IMR-90 (cell line): ENCODE measurements at regions not wholly inside any gene's neighbourhood (a gene's known extent, or its start where the extent isn't known, plus 50 kb on each side); places are given as distances from the start of the nearest gene placed in this dataset.

ENCODE experiments used
- ATAC-seq: fragments of 200-7000 bp; cut with Tn5 transposase; 2 replicates; pipeline ENCODE4 v1.9.1; 2020; ENCODE audit warnings: low read depth, mild to moderate bottlenecking, moderate library complexity
- BruUV-seq: library from RNA; stranded (reverse); fragments of 400-500 nt; replicated peaks from 2 replicates; lab custom pipeline; 2021; lab: Mats Ljungman, UMichigan
- CTCF ChIA-PET: fragments of 300-600 bp; formaldehyde crosslinking; extraction: SDS; loops from one replicate; lab custom pipeline; 2021; ENCODE audit warnings: antibody characterized with exemption; lab: Yijun Ruan, JAX
- POLR2A ChIA-PET: fragments of 300-600 bp; sonication (Branson Sonifier 250); formaldehyde crosslinking; loops from one replicate; lab custom pipeline; 2022; ENCODE audit warnings: antibody characterized with exemption; ENCODE audit not compliant: unreplicated experiment; lab: Charles Lee
- DNase-seq: peaks from one replicate; pipeline ENCODE4 v3.0.0; 2013
- H2AFZ ChIP-seq: replicated peaks from 2 replicates; pipeline ENCODE3; 2013; ENCODE audit warnings: low read length, mild to moderate bottlenecking; ENCODE audit not compliant: poor library complexity
- H2AK5ac ChIP-seq: 2 replicates; pipeline ENCODE4 v1.6.1; 2013; ENCODE audit warnings: low read depth, low read length, inconsistent platforms
- H2AK9ac ChIP-seq: replicated peaks from 2 replicates; pipeline ENCODE3; 2013; ENCODE audit warnings: mild to moderate bottlenecking, low read depth, low read length, moderate library complexity; ENCODE audit not compliant: poor library complexity
- H2BK120ac ChIP-seq: 2 replicates; pipeline ENCODE4 v1.6.1; 2013; ENCODE audit warnings: low read depth, low read length, inconsistent platforms
- H2BK15ac ChIP-seq: 3 replicates; pipeline ENCODE4 v1.6.1; 2013; ENCODE audit warnings: low read depth, low read length, inconsistent platforms
- H2BK20ac ChIP-seq: 2 replicates; pipeline ENCODE4 v1.6.1; 2013; ENCODE audit warnings: low read depth, mild to moderate bottlenecking, inconsistent platforms, low read length, moderate library complexity
- H2BK5ac ChIP-seq: 2 replicates; pipeline ENCODE4 v1.6.1; 2013; ENCODE audit warnings: mild to moderate bottlenecking, low read depth, low read length, inconsistent platforms; ENCODE audit not compliant: poor library complexity, severe bottlenecking
- H3K14ac ChIP-seq: replicated peaks from 2 replicates; pipeline ENCODE4 v1.6.1; 2013; ENCODE audit warnings: low read depth, low read length, inconsistent platforms
- H3K18ac ChIP-seq: 2 replicates; pipeline ENCODE4 v1.6.1; 2013; ENCODE audit warnings: low read depth, low read length, control low read depth
- H3K23ac ChIP-seq: 2 replicates; pipeline ENCODE4 v1.6.1; 2013; ENCODE audit warnings: low read depth, low read length, inconsistent platforms
- H3K27ac ChIP-seq: 2 replicates; pipeline ENCODE4 v1.5.1; 2013; ENCODE audit warnings: mild to moderate bottlenecking, control low read depth, low read length; ENCODE audit not compliant: insufficient read depth
- H3K27me3 ChIP-seq: 2 replicates; pipeline ENCODE4 v1.6.1; 2013; ENCODE audit warnings: low read length; ENCODE audit not compliant: control insufficient read depth, insufficient read depth
- H3K36me3 ChIP-seq: 2 replicates; pipeline ENCODE4 v1.6.1; 2013; ENCODE audit warnings: low read length, mixed read lengths; ENCODE audit not compliant: control insufficient read depth, insufficient read depth
- H3K4ac ChIP-seq: 2 replicates; pipeline ENCODE4 v1.6.1; 2013; ENCODE audit warnings: low read depth, low read length, inconsistent platforms
- H3K4me1 ChIP-seq: 2 replicates; pipeline ENCODE4 v1.6.1; 2013; ENCODE audit warnings: low read length, mixed read lengths; ENCODE audit not compliant: control insufficient read depth, insufficient read depth
- H3K4me2 ChIP-seq: 2 replicates; pipeline ENCODE4 v1.6.1; 2013; ENCODE audit warnings: low read depth, mild to moderate bottlenecking, control low read depth, low read length, moderate library complexity
- H3K4me3 ChIP-seq: 2 replicates; pipeline ENCODE4 v1.5.1; 2013; ENCODE audit warnings: low read depth, mild to moderate bottlenecking, control low read depth, low read length, moderate library complexity; ENCODE audit not compliant: insufficient read depth
- H3K56ac ChIP-seq: 2 replicates; pipeline ENCODE4 v1.6.1; 2013; ENCODE audit warnings: low read length, inconsistent platforms; ENCODE audit not compliant: insufficient read depth; ENCODE audit errors: extremely low read depth
- H3K79me1 ChIP-seq, 2 experiments: 2 replicates each; pipeline ENCODE4 v1.6.1; 2013; ENCODE audit warnings: low read length in 2 of 2, inconsistent platforms in 1 of 2, low read depth in 1 of 2
- H3K9ac ChIP-seq: 2 replicates; pipeline ENCODE4 v1.6.1; 2013; ENCODE audit warnings: low read depth, low read length, control low read depth
- H3K9me1 ChIP-seq: 2 replicates; pipeline ENCODE4 v1.6.1; 2013; ENCODE audit warnings: low read length, inconsistent platforms; ENCODE audit not compliant: insufficient read depth
- H3K9me3 ChIP-seq: 2 replicates; pipeline ENCODE4 v1.6.1; 2013; ENCODE audit warnings: low read length; ENCODE audit not compliant: control insufficient read depth, insufficient read depth
- H4K20me1 ChIP-seq: 2 replicates; pipeline ENCODE4 v1.6.1; 2013; ENCODE audit warnings: low read length, inconsistent platforms; ENCODE audit not compliant: insufficient read depth
- H4K5ac ChIP-seq: 2 replicates; pipeline ENCODE4 v1.6.1; 2013; ENCODE audit warnings: mild to moderate bottlenecking, low read depth, low read length, control low read depth
- H4K8ac ChIP-seq, 2 experiments: 2 replicates each; pipeline ENCODE4 v1.6.1; 2013; ENCODE audit warnings: low read depth in 2 of 2, low read length in 2 of 2, control low read depth in 1 of 2, inconsistent platforms in 1 of 2
- H4K91ac ChIP-seq: 2 replicates; pipeline ENCODE4 v1.6.1; 2013; ENCODE audit warnings: low read depth, low read length, inconsistent platforms; ENCODE audit not compliant: insufficient read depth
- MAFK ChIP-seq: IDR thresholded peaks from 2 replicates; pipeline ENCODE4 v1.6.1; 2012; ENCODE audit warnings: low read depth, low read length, improper control_type of control experiment
- SMC3 ChIP-seq: fragments of 150-350 bp; IDR thresholded peaks from 2 replicates; pipeline ENCODE4 v1.6.1; 2016; ENCODE audit warnings: low read depth, mild to moderate bottlenecking, antibody characterized with exemption, low read length, moderate library complexity
- WGBS, 2 experiments: methylation state at CpG; one replicate each; pipeline versions ENCODE4 v1.1.5 to v1.1.7; 2013; ENCODE audit warnings: missing lambda C conversion rate in 2 of 2; ENCODE audit not compliant: insufficient read length in 1 of 2; ENCODE audit errors: extremely low coverage in 2 of 2; 5-methylcytosine and 5-hydroxymethylcytosine counted together
- dilution Hi-C: fragments of 300-500 bp; cut with HindIII; formaldehyde crosslinking; loops from one replicate; pipeline ENCODE4 v1.14.3; 2018; ENCODE audit warnings: low sequenced_read_pairs; ENCODE audit not compliant: unreplicated experiment
- in situ Hi-C: fragments of 300-500 bp; cut with MboI; formaldehyde crosslinking; loops from 3 replicates; pipeline ENCODE4 v1.14.3; 2019; ENCODE audit warnings: low sequenced_read_pairs, inconsistent platforms, mixed read lengths
- intact Hi-C: fragments of 100-400 bp; cut with micrococcal nuclease; formaldehyde crosslinking; loops from 2 replicates; pipeline ENCODE4 v1.10.0; 2022

DNA sequence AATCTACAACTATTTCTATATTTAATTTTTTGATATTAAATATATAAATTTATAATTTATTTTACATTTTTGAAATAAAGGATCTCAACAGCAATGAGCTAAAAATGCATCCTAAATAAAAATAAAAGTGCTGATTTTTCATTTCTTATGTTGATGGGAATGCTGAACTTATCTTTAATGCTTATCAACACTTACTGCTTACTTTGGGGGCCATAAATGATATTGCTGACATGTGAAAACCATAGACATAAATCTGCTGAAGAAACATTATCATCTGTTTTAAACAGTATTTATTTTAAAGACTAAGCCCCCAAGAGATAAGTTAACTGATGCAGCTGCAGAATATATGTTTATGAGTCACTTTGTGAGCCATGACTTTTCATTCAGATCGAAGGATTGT lies 594.1 kb upstream of the PKN2 start:
- Histone ChIP-seq H2AFZ (no peak overlapping the region), H3K36me3 (no peaks in the 10 kb centered on the region), H3K79me1 (no peaks in the 10 kb centered on the region), H3K9ac (no peak overlapping the region), H2AK5ac (no peak overlapping the region), H4K20me1 (no peaks in the 10 kb centered on the region), H3K4ac (no peak overlapping the region), H4K91ac (no peak overlapping the region), H3K18ac (no peak overlapping the region), H3K27ac (no peak overlapping the region), H2BK120ac (no peak overlapping the region), H3K9me3 (peaks cover 2% of the 10 kb centered on the region; the same call in 1 of the 2 replicates), H3K56ac (no peak overlapping the region), H3K14ac (no peak overlapping the region), H2BK5ac (no peak overlapping the region), H2BK15ac (no peak overlapping the region), H3K4me1 (no peaks in the 10 kb centered on the region), H3K27me3 (no peaks in the 10 kb centered on the region), H4K5ac (no peak overlapping the region), H3K4me2 (no peak overlapping the region), H2BK20ac (no peak overlapping the region), H3K4me3 (no peak overlapping the region), H3K23ac (no peak overlapping the region), H2AK9ac (no peak overlapping the region), H3K9me1 (no peaks in the 10 kb centered on the region), H4K8ac (no peak overlapping the region)
- ATAC-seq (no peak), DNase-seq (no peak)
- no TSS peak for BruUV-seq
- dilution Hi-C loops = no loop called here
- no CpG with 5 or more reads among the region's 1 CpG for WGBS, 2 experiments
- CTCF ChIA-PET = no interaction called here
- in situ Hi-C loops = no loop called here
- intact Hi-C loops = no loop called here
- TF ChIP-seq SMC3 (no peak), MAFK (peak; percentile 61)
- POLR2A ChIA-PET = no interaction called here
